H9 (cell line): ENCODE measurements at regions not wholly inside any gene's neighbourhood (a gene's known extent, or its start where the extent isn't known, plus 50 kb on each side); places are given as distances from the start of the nearest gene placed in this dataset.

Experiments used
- DNase-seq: peaks from one replicate; pipeline ENCODE4 v3.0.0-alpha.2; 2017
- H2AFZ ChIP-seq: one replicate; pipeline ENCODE4 v1.6.1; 2013; ENCODE audit warnings: mild to moderate bottlenecking, low read length, control low read depth, moderate library complexity
- H2AK5ac ChIP-seq: 2 replicates; pipeline ENCODE4 v1.6.1; 2013; ENCODE audit warnings: low read length, control low read depth, mixed read lengths; ENCODE audit not compliant: insufficient read length
- H2BK120ac ChIP-seq: one replicate; pipeline ENCODE4 v1.6.1; 2013; ENCODE audit warnings: low read depth, mild to moderate bottlenecking, low read length, control low read depth, inconsistent platforms; ENCODE audit not compliant: poor library complexity, severe bottlenecking
- H2BK12ac ChIP-seq: 2 replicates; pipeline ENCODE4 v1.6.1; 2013; ENCODE audit warnings: low read length, control low read depth, mixed read lengths, low read depth; ENCODE audit not compliant: insufficient read length
- H2BK15ac ChIP-seq: 2 replicates; pipeline ENCODE4 v1.6.1; 2013; ENCODE audit warnings: low read depth, low read length, control low read depth
- H2BK20ac ChIP-seq: one replicate; pipeline ENCODE4 v1.6.1; 2013; ENCODE audit warnings: low read depth, mild to moderate bottlenecking, low read length, control low read depth, inconsistent platforms; ENCODE audit not compliant: poor library complexity, severe bottlenecking
- H2BK5ac ChIP-seq: 2 replicates; pipeline ENCODE4 v1.6.1; 2013; ENCODE audit warnings: low read length, control low read depth, mixed read lengths; ENCODE audit not compliant: insufficient read length
- H3K14ac ChIP-seq: 2 replicates; pipeline ENCODE4 v1.6.1; 2013; ENCODE audit warnings: low read length, control low read depth; ENCODE audit not compliant: insufficient read depth
- H3K18ac ChIP-seq: 2 replicates; pipeline ENCODE4 v1.6.1; 2013; ENCODE audit warnings: low read depth, mild to moderate bottlenecking, mixed read lengths, low read length, control low read depth; ENCODE audit not compliant: insufficient read length
- H3K23ac ChIP-seq: 2 replicates; pipeline ENCODE4 v1.6.1; 2013; ENCODE audit warnings: low read length, control low read depth, mixed read lengths, low read depth; ENCODE audit not compliant: insufficient read length
- H3K23me2 ChIP-seq: 2 replicates; pipeline ENCODE4 v1.6.1; 2013; ENCODE audit warnings: low read depth, mild to moderate bottlenecking, mixed read lengths, low read length, control low read depth; ENCODE audit not compliant: insufficient read length, poor library complexity, severe bottlenecking
- H3K27ac ChIP-seq: 2 replicates; pipeline ENCODE4 v1.5.1; 2013; ENCODE audit warnings: low read length, control low read depth, mixed read lengths, low read depth; ENCODE audit not compliant: insufficient read length
- H3K27me3 ChIP-seq: 2 replicates; pipeline ENCODE4 v1.6.1; 2013; ENCODE audit warnings: low read length, control low read depth, inconsistent platforms; ENCODE audit not compliant: insufficient read depth
- H3K4ac ChIP-seq: 2 replicates; pipeline ENCODE4 v1.6.1; 2013; ENCODE audit warnings: low read depth, mild to moderate bottlenecking, control low read depth, inconsistent platforms, low read length, moderate library complexity
- H3K4me1 ChIP-seq: 2 replicates; pipeline ENCODE4 v1.6.1; 2013; ENCODE audit warnings: low read length, control low read depth, inconsistent platforms; ENCODE audit not compliant: insufficient read depth
- H3K4me2 ChIP-seq: 2 replicates; pipeline ENCODE4 v1.6.1; 2013; ENCODE audit warnings: low read length, control low read depth, mixed read lengths; ENCODE audit not compliant: insufficient read length, insufficient read depth
- H3K56ac ChIP-seq: 2 replicates; pipeline ENCODE4 v1.6.1; 2013; ENCODE audit warnings: low read depth, mild to moderate bottlenecking, mixed read lengths, low read length, control low read depth; ENCODE audit not compliant: insufficient read length
- H3K79me1 ChIP-seq: 2 replicates; pipeline ENCODE4 v1.6.1; 2013; ENCODE audit warnings: low read depth, mild to moderate bottlenecking, moderate library complexity, low read length, control low read depth, inconsistent platforms; ENCODE audit not compliant: insufficient read depth, poor library complexity, severe bottlenecking
- H3K79me2 ChIP-seq: 2 replicates; pipeline ENCODE4 v1.6.1; 2013; ENCODE audit warnings: low read length, control low read depth, inconsistent platforms; ENCODE audit not compliant: insufficient read depth
- H3K9ac ChIP-seq: 2 replicates; pipeline ENCODE4 v1.6.1; 2013; ENCODE audit warnings: low read length, control low read depth, mixed read lengths; ENCODE audit not compliant: insufficient read length; ENCODE audit errors: extremely low read depth
- H3K9me3 ChIP-seq: one replicate; pipeline ENCODE4 v1.6.1; 2013; ENCODE audit warnings: low read depth, low read length, inconsistent platforms; ENCODE audit not compliant: control insufficient read depth
- H3T11ph ChIP-seq: one replicate; pipeline ENCODE4 v1.6.1; 2013; ENCODE audit warnings: mild to moderate bottlenecking, low read length, control low read depth, inconsistent platforms
- H4K20me1 ChIP-seq: one replicate; pipeline ENCODE4 v1.6.1; 2013; ENCODE audit not compliant: control insufficient read depth, insufficient read length, insufficient read depth
- H4K5ac ChIP-seq: 2 replicates; pipeline ENCODE4 v1.6.1; 2013; ENCODE audit warnings: low read depth, mild to moderate bottlenecking, mixed read lengths, low read length, control low read depth; ENCODE audit not compliant: insufficient read length
- H4K8ac ChIP-seq: replicated peaks from 2 replicates; pipeline ENCODE4 v1.6.1; 2013; ENCODE audit warnings: low read length, control low read depth, mixed read lengths, low read depth; ENCODE audit not compliant: insufficient read length
- H4K91ac ChIP-seq: 2 replicates; pipeline ENCODE4 v1.6.1; 2013; ENCODE audit warnings: low read depth, mild to moderate bottlenecking, moderate library complexity, mixed read lengths, low read length, control low read depth; ENCODE audit not compliant: insufficient read length
- H3K27ac Mint-ChIP-seq, 3 experiments: 2 replicates in 2 of 3; 3 replicates in 1 of 3; pipeline ENCODE4 v1.8.0; 2020 to 2021; ENCODE audit warnings: mixed read lengths in 3 of 3, mild to moderate bottlenecking in 1 of 3, moderate library complexity in 1 of 3
- H3K27me3 Mint-ChIP-seq: 2 replicates; pipeline ENCODE4 v1.8.0; 2021; ENCODE audit warnings: low read depth, mild to moderate bottlenecking, moderate library complexity, mixed read lengths
- H3K36me3 Mint-ChIP-seq, 3 experiments: 2 replicates in 2 of 3; 3 replicates in 1 of 3; pipeline ENCODE4 v1.8.0; 2020 to 2021; ENCODE audit warnings: low read depth in 3 of 3, mixed read lengths in 3 of 3; ENCODE audit not compliant: insufficient read depth in 1 of 3
- H3K4me1 Mint-ChIP-seq, 2 experiments: 2 replicates each; pipeline ENCODE4 v1.8.0; 2020; ENCODE audit warnings: mixed read lengths in 2 of 2
- H3K4me3 Mint-ChIP-seq, 2 experiments: 2 replicates in 1 of 2; 3 replicates in 1 of 2; pipeline ENCODE4 v1.8.0; 2020 to 2021; ENCODE audit warnings: mild to moderate bottlenecking in 2 of 2, mixed read lengths in 2 of 2, moderate library complexity in 1 of 2
- H3K9me3 Mint-ChIP-seq, 2 experiments: 2 replicates in 1 of 2; 3 replicates in 1 of 2; pipeline ENCODE4 v1.8.0; 2020; ENCODE audit warnings: mild to moderate bottlenecking in 2 of 2, mixed read lengths in 2 of 2, moderate library complexity in 1 of 2
- WGBS: extraction: QIAGEN DNeasy Blood & Tissue Kit; methylation state at CpG from one replicate; pipeline ENCODE4 v1.1.7; 2013; ENCODE audit warnings: missing lambda C conversion rate, low lambda C conversion rate, mixed read lengths; ENCODE audit not compliant: insufficient read length; ENCODE audit errors: extremely low coverage; 5-methylcytosine and 5-hydroxymethylcytosine counted together
- TF ChIP-seq, protein P1 (sequence below): fragments of 200-600 bp; sonication (generic); conservative IDR thresholded peaks from 3 replicates; pipeline ENCODE4 v1.8.0; 2021; ENCODE audit warnings: antibody characterized with exemption, mild to moderate bottlenecking

DNA sequence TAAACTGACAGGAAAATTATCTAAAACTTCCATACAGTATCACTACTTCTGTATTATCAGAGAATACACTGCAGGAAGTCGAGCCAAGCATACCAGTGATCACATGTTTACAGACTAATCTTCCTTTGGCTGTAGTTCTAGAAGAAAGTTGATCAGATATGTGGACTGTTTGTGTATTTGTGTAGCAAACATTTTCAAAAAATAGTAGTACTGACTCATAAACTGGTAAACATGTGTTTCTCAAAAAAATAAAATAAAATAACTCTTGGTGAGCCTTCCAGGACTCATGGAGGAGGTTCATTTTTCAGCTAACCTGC lies 148.9 kb upstream of the SLC39A10 start:
- Histone ChIP-seq H3K23ac (no peak overlapping the region), H4K20me1 (no peaks in the 10 kb centered on the region), H4K8ac (no peak overlapping the region), H3K4ac (no peak overlapping the region), H2BK120ac (no peak overlapping the region), H3K14ac (no peak overlapping the region), H3K27ac (no peak overlapping the region), H3K18ac (no peak overlapping the region), H3K9ac (no peak overlapping the region), H3K56ac (no peak overlapping the region), H3T11ph (no peak overlapping the region), H4K91ac (no peak overlapping the region), H2BK12ac (no peak overlapping the region), H3K4me1 (no peaks in the 10 kb centered on the region), H3K27me3 (no peaks in the 10 kb centered on the region), H2AFZ (no peak overlapping the region), H3K79me1 (no peaks in the 10 kb centered on the region), H4K5ac (no peak overlapping the region), H3K79me2 (no peaks in the 10 kb centered on the region), H3K9me3 (no peaks in the 10 kb centered on the region), H3K23me2 (no peaks in the 10 kb centered on the region), H2BK5ac (no peak overlapping the region), H3K4me2 (no peak overlapping the region), H2AK5ac (no peak overlapping the region), H2BK15ac (no peak overlapping the region), H2BK20ac (no peak overlapping the region)
- H3K4me3 Mint-ChIP-seq: no peak overlapping the region
- TF ChIP-seq, protein P1, sequence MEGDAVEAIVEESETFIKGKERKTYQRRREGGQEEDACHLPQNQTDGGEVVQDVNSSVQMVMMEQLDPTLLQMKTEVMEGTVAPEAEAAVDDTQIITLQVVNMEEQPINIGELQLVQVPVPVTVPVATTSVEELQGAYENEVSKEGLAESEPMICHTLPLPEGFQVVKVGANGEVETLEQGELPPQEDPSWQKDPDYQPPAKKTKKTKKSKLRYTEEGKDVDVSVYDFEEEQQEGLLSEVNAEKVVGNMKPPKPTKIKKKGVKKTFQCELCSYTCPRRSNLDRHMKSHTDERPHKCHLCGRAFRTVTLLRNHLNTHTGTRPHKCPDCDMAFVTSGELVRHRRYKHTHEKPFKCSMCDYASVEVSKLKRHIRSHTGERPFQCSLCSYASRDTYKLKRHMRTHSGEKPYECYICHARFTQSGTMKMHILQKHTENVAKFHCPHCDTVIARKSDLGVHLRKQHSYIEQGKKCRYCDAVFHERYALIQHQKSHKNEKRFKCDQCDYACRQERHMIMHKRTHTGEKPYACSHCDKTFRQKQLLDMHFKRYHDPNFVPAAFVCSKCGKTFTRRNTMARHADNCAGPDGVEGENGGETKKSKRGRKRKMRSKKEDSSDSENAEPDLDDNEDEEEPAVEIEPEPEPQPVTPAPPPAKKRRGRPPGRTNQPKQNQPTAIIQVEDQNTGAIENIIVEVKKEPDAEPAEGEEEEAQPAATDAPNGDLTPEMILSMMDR: no peak
- no peak overlapping the region for H3K27ac Mint-ChIP-seq
- peaks cover 0 to 7% (median 0%) of the 10 kb centered on the region in 3 experiments; a peak in 3 of 7 replicates for H3K36me3 Mint-ChIP-seq
- peaks cover 2 to 5% of the 10 kb centered on the region in 2 experiments; a peak in 3 of 5 replicates for H3K9me3 Mint-ChIP-seq
- no CpG with 5 or more reads among the region's 1 CpG for WGBS
- H3K27me3 Mint-ChIP-seq: no peaks in the 10 kb centered on the region
- no peak for DNase-seq
- no peaks in the 10 kb centered on the region for H3K4me1 Mint-ChIP-seq
